HG03521 (cell line): ENCODE measurements at regions not wholly inside any gene's neighbourhood (a gene's known extent, or its start where the extent isn't known, plus 50 kb on each side); places are given as distances from the start of the nearest gene placed in this dataset.

Experiments used
- ATAC-seq: cut with Tn5 transposase; IDR thresholded peaks from one replicate; pipeline ENCODE4 v1.9.1; 2021; ENCODE audit warnings: mild to moderate bottlenecking, moderate library complexity; ENCODE audit not compliant: unreplicated experiment

DNA sequence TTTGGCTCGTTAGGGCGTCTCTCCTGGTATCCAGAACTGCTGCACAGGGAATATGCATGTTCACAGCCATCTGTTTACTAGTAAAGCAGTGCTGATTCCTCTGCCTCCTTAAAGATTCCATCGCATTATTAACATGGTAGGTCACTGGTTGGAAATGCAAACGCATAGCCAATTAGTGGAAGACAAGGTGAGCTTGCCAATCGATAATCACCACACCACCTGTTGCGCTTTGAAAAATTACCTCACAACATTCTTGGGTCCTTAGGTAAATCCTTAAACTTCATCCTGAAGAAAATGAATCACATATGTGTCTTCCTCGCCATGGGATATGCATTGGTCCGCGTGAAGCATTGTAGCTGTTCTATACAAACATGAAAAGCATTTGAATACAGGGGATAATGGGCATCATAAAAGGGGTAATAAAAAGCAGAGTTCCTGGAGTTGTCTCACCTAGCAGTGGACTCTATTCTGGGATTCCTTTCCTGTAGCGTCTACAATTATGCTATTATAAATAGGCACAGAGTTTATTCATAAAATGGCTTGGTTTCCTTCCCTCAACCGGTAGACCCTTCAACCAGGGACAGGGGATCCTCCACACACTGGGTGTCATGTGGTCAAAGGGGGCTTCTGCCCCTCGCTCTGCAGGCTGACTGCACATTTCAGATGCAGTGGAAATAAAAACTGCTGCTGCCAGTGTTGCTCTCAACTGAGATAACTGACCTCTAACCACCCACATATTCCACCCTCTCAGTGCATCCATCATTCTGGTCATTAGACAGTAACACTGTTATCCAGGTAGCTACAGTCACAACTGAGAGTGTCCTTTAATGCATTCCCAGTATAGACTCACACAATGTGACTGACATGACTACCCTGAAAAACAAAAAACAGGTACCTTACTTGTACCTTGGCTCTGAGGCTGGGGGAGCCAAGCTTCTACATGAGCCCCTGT lies 389.2 kb upstream of the NFE2L3 start:
- no peak for ATAC-seq

DNA sequence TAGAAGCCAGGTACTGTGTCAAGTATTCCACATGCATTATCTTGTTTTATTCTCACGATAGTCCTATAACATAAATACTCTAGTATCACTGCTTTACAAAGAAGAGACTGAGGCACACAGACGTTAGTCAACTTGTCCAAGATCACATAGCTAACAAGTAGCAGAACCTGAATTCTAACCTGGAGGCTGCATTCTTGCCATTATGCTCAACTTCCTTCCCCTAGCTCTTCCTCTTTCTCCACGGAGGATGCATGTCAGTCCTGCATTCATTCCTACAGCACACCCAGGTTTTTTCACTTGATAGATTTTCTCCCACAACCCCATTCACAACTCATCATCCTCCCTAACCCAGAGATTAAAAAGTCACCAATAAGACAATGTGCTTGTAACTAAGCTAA lies 388.5 kb upstream of the NFE2L3 start:
- ATAC-seq = no peak

DNA sequence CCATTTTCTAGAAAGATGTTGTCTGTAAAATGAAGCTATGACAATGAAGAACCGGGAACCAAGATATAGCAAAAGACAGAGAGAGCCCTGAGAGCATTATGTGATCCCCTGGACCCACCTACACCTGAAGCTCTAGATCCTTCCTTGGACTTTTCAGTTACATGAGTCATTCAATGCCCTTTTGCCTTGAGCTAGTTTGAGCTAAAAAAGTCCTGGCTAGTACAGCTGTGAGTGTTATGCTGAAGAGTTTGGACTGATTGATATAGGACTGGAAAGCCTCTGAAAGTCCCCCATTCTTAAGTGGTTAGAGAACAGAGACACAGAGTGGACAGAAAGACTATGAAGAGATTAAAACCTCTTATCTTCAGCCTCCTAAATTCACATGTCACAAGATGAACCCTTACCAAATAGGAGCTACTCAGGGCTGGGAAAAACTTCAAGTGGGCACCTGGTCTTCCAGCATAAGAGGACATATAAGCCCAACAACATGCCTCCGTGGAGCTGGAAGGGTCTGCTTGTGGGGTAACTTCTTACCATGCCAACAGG lies 386.8 kb upstream of the NFE2L3 start:
- ATAC-seq = no peak

- no peak for ATAC-seq
Measured at GRCh38 chr7:25770235-25770634, 381.8 kb upstream of the NFE2L3 start.

DNA sequence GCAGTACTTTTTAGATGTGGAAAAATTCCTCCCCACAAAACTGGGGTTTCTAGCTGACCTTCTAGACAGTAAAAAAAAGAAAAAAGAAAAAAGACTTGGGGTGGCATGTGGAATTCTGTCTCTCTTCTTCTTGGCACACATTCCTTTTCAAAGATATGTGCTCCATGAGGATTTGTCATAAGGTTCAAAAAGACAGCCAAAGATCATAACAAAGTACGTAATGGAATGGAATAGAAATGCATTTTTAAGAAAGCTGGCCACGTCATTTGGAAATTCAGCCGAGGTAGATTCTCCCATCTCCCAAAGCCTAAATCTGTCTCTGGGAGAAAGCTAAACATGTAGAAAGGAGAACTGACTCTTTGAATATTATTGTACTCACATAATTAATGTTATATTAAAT lies 381.3 kb upstream of the NFE2L3 start:
- no peak for ATAC-seq

GRCh38 chr7:25771491-25771890 lies 380.5 kb upstream of the NFE2L3 start:
- ATAC-seq = no peak

DNA sequence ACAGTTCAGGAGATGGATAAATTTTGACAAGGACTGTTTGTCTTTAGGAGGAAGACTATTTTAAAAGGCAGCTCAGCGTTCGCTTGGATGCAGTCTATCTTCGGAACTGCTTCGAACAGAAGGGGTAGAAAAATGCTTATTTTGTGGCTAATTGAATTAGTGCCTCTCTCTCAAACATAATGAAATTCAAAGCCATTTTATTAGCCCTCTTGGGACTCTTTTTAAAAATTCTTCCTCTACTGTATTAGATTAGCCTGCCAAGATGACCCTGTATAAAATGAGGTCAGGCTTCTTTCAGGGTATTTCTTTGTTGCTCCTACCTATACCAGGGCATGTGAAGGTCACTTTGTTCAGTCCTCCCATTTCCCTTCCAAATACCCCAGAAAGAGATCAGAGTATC lies 379.2 kb upstream of the NFE2L3 start:
- no peak for ATAC-seq

DNA sequence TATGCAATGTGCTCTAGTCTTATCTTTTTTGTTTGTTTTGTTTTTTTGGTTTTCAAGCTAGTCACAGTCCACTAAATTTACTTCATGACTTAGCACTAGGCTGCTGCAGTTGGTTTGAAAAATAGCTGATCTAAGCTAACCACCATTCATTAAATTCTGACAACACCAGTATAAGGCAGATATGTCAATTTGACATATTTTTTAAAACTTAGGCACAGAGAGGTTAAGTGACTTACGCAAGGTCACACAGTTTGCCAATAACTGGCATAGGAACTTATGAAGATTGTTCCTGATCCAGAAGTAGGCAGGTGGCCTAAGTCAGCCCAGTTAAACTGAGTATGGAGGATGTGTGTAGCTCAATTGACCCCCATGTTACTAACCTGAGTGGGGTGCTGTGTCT lies 377.3 kb upstream of the NFE2L3 start:
- ATAC-seq = no peak

DNA sequence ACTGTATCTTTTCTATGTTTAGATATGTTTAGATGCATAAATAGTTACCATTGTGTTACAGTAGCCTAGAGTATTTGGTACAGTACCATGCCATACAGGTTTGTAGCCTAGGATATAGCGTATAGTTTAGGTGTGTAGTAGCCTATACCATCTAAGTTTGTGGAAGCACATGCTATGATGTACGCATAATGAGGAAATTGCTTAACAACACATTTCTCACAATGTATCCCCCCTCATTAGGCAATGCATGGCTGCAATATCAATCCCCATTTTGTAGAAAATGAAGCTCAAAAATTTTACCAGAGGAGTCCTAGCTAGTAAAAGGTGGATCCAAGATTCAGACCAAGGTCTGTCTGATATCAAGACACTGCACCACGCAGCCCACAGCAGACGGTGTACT lies 376.4 kb upstream of the NFE2L3 start:
- ATAC-seq = no peak

- ATAC-seq = no peak
Measured at GRCh38 chr7:25775999-25776743, 375.8 kb upstream of the NFE2L3 start.

DNA sequence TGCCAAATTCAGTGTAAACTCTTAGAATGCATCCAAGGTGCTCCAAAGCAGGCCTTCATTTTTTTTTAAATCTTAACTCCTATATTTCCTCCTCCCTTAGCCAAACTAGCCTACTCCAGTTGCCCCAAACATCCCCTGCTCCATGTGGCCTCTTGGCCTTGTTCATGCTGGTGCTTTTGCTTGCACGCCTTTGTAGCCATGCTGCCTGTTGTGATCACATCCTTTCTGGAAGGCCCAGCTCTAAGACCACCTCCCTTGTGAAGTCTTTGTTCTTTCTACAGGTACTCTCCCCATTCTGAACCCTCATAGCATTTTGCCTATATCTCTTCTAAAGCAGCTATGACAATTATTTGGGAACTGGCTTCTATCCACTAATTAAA lies 375.3 kb upstream of the NFE2L3 start:
- ATAC-seq = no peak

DNA sequence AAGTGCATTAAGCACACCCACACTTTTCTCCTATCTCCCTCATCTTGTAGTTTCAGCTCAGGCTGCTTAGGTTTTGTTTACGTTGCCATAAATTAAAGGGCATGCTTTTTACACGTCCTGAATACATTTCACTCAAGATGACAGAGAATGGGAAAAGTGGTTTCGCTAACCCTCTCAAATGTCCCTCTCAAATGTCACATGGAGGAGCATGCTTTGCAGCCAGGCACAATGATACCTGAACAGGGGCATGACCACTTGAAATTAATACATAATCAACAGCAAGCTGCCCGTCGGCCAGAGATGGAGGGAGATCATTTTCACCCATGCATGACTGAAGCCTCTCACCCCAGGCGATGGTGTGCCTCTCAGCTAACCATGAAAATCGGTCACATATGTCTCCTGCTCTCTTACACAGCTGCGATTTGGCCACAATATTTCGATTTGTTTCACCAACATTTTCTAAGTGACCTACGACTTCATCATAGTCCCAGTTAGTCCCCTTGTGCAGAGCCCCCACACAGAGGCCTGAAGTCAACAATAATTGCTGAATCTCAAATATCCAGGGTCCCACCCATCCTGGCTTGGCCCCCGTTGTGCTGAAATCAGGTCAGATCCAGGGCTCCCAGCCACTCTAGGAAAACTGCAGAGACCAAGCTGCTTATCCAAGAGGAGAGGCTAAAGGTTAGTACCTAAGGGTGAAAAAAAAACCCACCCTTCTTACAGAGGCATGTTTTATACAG lies 373.9 kb upstream of the NFE2L3 start:
- ATAC-seq = no peak

DNA sequence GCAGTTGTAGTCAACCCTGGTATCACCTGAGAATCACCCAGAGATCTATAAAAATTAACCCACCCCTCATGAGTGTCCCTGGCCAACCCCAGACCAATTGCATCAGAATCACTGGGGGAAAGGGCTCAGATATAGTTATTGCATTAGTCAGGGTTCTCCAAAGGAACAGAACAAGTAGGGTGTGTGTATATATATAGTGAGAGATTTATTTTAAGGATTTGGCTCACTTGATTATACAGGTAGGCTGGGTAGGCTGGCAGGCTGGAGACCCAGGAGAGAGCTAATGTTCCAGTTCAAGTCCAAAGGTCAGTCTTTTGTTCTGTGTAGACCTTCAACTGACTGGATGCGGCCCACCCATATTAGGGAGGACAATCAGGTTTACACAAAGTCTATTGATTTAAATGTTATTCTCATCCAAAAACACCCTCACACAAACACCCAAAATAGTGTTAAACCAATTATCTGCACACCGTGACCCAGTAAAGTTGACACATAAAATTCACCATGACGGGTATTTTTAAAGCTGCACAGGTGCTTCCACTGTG lies 372.9 kb upstream of the NFE2L3 start:
- ATAC-seq = no peak

- ATAC-seq = no peak
Measured at GRCh38 chr7:25780904-25781303, 371.1 kb upstream of the NFE2L3 start.

GRCh38 chr7:25781704-25782103 lies 370.3 kb upstream of the NFE2L3 start:
- no peak for ATAC-seq

- ATAC-seq = no peak
Measured at GRCh38 chr7:25786936-25787335, 365.1 kb upstream of the NFE2L3 start.

GRCh38 chr7:25787336-25787735 lies 364.7 kb upstream of the NFE2L3 start:
- ATAC-seq = no peak

- ATAC-seq = no peak
Measured at GRCh38 chr7:25788371-25788770, 363.6 kb upstream of the NFE2L3 start.

GRCh38 chr7:25788961-25789620 lies 362.9 kb upstream of the NFE2L3 start:
- no peak for ATAC-seq
